ENCODE measurements at regions not wholly inside any gene's neighbourhood (a gene's known extent, or its start where the extent isn't known, plus 50 kb on each side); places are given as distances from the start of the nearest gene placed in this dataset.

GRCh38 chr3:878746-879145 is 214.1 kb upstream of the CNTN6 start:
- TF ChIP-seq CTCF (conservative IDR thresholded peaks at IDR 0.05) = no peak
- no CpG with 5 or more reads among the region's 1 CpG for WGBS, 2 experiments (ENCODE audit: insufficient coverage in 1 of 2, insufficient read length in 1 of 2)
- Mint-ChIP-seq H3K9me3 (peaks cover 1% of the 10 kb centered on the region), H3K36me3 (ENCODE audit: low read depth) (no peaks in the 10 kb centered on the region), H3K27ac (no peak overlapping the region), H3K4me1 (peaks cover 29% of the 10 kb centered on the region), H3K27me3 (ENCODE audit: insufficient read depth) (peaks cover 15% of the 10 kb centered on the region), H3K4me3 (no peak overlapping the region)
- Histone ChIP-seq H3K36me3 (ENCODE audit: control insufficient read depth, insufficient read depth, low read length) (no peaks in the 10 kb centered on the region), H3K9ac (ENCODE audit: extremely low read depth, low read length, poor library complexity, severe bottlenecking) (no peak overlapping the region), H3K4me3 (ENCODE audit: low read length) (no peak overlapping the region), H3K27ac (ENCODE audit: low read depth, low read length) (no peak overlapping the region), H3K4me1 (ENCODE audit: control insufficient read depth, insufficient read depth, low read length) (no peaks in the 10 kb centered on the region), H3K9me3 (ENCODE audit: control insufficient read depth, low read length) (peaks cover 70% of the 10 kb centered on the region), H3K27me3 (ENCODE audit: control insufficient read depth, insufficient read depth, low read length, poor library complexity, severe bottlenecking) (no peaks in the 10 kb centered on the region)
- no peak for DNase-seq

DNA sequence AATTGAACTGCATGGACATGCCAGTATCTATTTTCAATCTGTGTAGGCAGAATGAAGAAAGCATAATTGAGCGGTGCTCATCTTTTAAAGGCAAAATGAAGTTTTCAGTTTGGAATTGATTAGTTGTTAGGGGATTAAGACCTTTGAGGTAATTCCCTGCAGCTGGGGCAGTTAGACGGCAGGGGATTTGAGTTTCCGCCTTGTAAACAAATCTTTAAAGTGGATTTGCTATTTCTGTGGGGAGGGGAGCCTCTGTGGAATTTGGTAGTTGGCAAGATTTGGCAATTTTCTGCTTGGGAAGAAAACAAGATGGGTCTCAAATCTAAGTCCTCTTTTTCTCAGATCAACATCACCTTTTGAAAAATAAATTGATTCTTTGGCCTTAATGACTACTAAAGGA is 212.5 kb upstream of the CNTN6 start:
- Histone ChIP-seq H3K4me1 (ENCODE audit: control insufficient read depth, insufficient read depth, low read length) (no peaks in the 10 kb centered on the region), H3K9ac (ENCODE audit: extremely low read depth, low read length, poor library complexity, severe bottlenecking) (no peak overlapping the region), H3K9me3 (ENCODE audit: control insufficient read depth, low read length) (peaks cover 77% of the 10 kb centered on the region), H3K36me3 (ENCODE audit: control insufficient read depth, insufficient read depth, low read length) (no peaks in the 10 kb centered on the region), H3K27ac (ENCODE audit: low read depth, low read length) (no peak overlapping the region), H3K27me3 (ENCODE audit: control insufficient read depth, insufficient read depth, low read length, poor library complexity, severe bottlenecking) (no peaks in the 10 kb centered on the region), H3K4me3 (ENCODE audit: low read length) (no peak overlapping the region)
- Mint-ChIP-seq H3K9me3 (peaks cover 8% of the 10 kb centered on the region), H3K4me1 (peaks cover 27% of the 10 kb centered on the region), H3K4me3 (no peak overlapping the region), H3K27ac (peak overlapping the region; percentile 80), H3K27me3 (ENCODE audit: insufficient read depth) (peaks cover 24% of the 10 kb centered on the region), H3K36me3 (ENCODE audit: low read depth) (no peaks in the 10 kb centered on the region)
- TF ChIP-seq CTCF (conservative IDR thresholded peaks at IDR 0.05) = no peak
- no peak for DNase-seq
- WGBS, 2 experiments (ENCODE audit: insufficient coverage in 1 of 2, insufficient read length in 1 of 2) = 85 to 90% methylated on average over 2 to 3 of the region's 3 CpGs

DNA sequence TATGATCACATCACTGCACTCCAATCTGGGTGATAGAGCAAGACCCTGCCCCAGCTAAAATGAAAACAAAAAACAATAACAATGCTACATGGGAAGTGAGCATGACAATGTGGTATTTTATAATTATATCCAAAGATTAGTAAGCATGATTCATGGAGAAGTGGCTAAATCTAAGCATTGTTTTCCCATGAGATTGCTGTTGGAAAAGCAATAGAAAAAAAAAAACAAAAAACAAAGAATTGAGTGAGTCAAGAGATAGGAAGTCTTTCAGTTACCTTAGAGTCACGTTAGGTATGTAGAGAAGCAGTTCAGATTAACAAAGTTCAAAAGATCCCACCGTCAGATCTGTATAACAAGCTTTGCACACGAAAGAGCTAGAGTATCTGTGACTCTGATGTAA is 210.3 kb upstream of the CNTN6 start:
- Mint-ChIP-seq H3K4me3 (no peak overlapping the region), H3K27me3 (ENCODE audit: insufficient read depth) (peaks cover 21% of the 10 kb centered on the region), H3K36me3 (ENCODE audit: low read depth) (no peaks in the 10 kb centered on the region), H3K9me3 (peaks cover 8% of the 10 kb centered on the region), H3K4me1 (peaks cover 27% of the 10 kb centered on the region), H3K27ac (no peak overlapping the region)
- DNase-seq = no peak
- Histone ChIP-seq H3K27ac (ENCODE audit: low read depth, low read length) (no peak overlapping the region), H3K9me3 (ENCODE audit: control insufficient read depth, low read length) (peaks cover 81% of the 10 kb centered on the region), H3K4me3 (ENCODE audit: low read length) (no peak overlapping the region), H3K4me1 (ENCODE audit: control insufficient read depth, insufficient read depth, low read length) (no peaks in the 10 kb centered on the region), H3K9ac (ENCODE audit: extremely low read depth, low read length, poor library complexity, severe bottlenecking) (no peak overlapping the region), H3K36me3 (ENCODE audit: control insufficient read depth, insufficient read depth, low read length) (no peaks in the 10 kb centered on the region), H3K27me3 (ENCODE audit: control insufficient read depth, insufficient read depth, low read length, poor library complexity, severe bottlenecking) (no peaks in the 10 kb centered on the region)
- WGBS, 2 experiments (ENCODE audit: insufficient coverage in 1 of 2, insufficient read length in 1 of 2) = 49 to 75% methylated on average over 2 to 3 of the region's 3 CpGs
- no peak for TF ChIP-seq CTCF (conservative IDR thresholded peaks at IDR 0.05)
